ENCODE measurements at regions not wholly inside any gene's neighbourhood (a gene's known extent, or its start where the extent isn't known, plus 50 kb on each side); places are given as distances from the start of the nearest gene placed in this dataset.

- TF ChIP-seq CTCF (IDR thresholded peaks at IDR 0.05; ENCODE audit: low read depth, low read length), result no peak
- no peak for TF ChIP-seq EZH2phosphoT487 (IDR thresholded peaks at IDR 0.05; ENCODE audit: low read depth)
Measured at GRCh38 chr7:17535776-17536175, 237.3 kb downstream of the AHR start.
